ENCODE measurements at regions not wholly inside any gene's neighbourhood (a gene's known extent, or its start where the extent isn't known, plus 50 kb on each side); places are given as distances from the start of the nearest gene placed in this dataset.

- Histone ChIP-seq H3K9ac (replicated peaks in 1 of 4; ENCODE audit: extremely low read depth in 1 of 4, low read depth in 3 of 4, low read length in 3 of 4) (no peak overlapping the region), H3K56ac (replicated peaks; ENCODE audit: insufficient read length, low read depth, low read length) (no peak overlapping the region), H3K18ac (ENCODE audit: extremely low read depth, low read length) (no peak overlapping the region), H3K23ac (ENCODE audit: insufficient read length) (no peak overlapping the region), H4K5ac (ENCODE audit: insufficient read length, low read depth, low read length) (no peak overlapping the region), H3K4me2 (ENCODE audit: insufficient read depth in 1 of 2, low read depth in 2 of 2, low read length in 2 of 2) (no peak overlapping the region), H4K8ac (ENCODE audit: extremely low read depth, insufficient read depth, low read length) (no peak overlapping the region), H3K79me1 (ENCODE audit: low read depth, low read length) (no peaks in the 10 kb centered on the region), H2BK120ac (replicated peaks; ENCODE audit: low read depth, low read length) (no peak overlapping the region), H2AFZ (ENCODE audit: low read length) (no peak overlapping the region), H3K27ac (ENCODE audit: low read depth, low read length) (no peak overlapping the region), H2BK12ac (ENCODE audit: low read depth, low read length) (no peak overlapping the region), H2BK15ac (ENCODE audit: low read length) (no peak overlapping the region), H4K91ac (replicated peaks; ENCODE audit: insufficient read length, low read length) (no peak overlapping the region), H4K20me1 (replicated peaks in 1 of 2; ENCODE audit: control insufficient read depth in 1 of 2, insufficient read depth in 2 of 2, low read length in 2 of 2) (no peaks in the 10 kb centered on the region), H3K79me2 (ENCODE audit: control insufficient read depth in 1 of 2, insufficient read depth in 2 of 2, low read length in 2 of 2) (no peaks in the 10 kb centered on the region), H2BK5ac (ENCODE audit: low read depth, low read length) (no peak overlapping the region), H2BK20ac (ENCODE audit: low read length) (no peak overlapping the region), H3K23me2 (ENCODE audit: low read depth, low read length) (no peaks in the 10 kb centered on the region), H3K9me3 (ENCODE audit: insufficient read depth in 2 of 2, low read depth in 1 of 2, low read length in 1 of 2) (no peaks in the 10 kb centered on the region), H3K14ac (ENCODE audit: insufficient read length) (no peak overlapping the region), H3K4me3 (ENCODE audit: extremely low read depth in 1 of 4, insufficient read depth in 2 of 4, low read depth in 3 of 4, low read length in 4 of 4) (no peak overlapping the region), H3K27me3 (replicated peaks in 1 of 4; ENCODE audit: control insufficient read depth in 3 of 4, extremely low read depth in 1 of 4, insufficient read depth in 3 of 4, low read length in 3 of 4) (peaks cover 0 to 2% (median 0%) of the 10 kb centered on the region in 4 experiments; a peak in 1 of 7 replicates), H3K4ac (replicated peaks; ENCODE audit: insufficient read length, low read depth, low read length) (no peak overlapping the region), H2AK5ac (ENCODE audit: low read depth, low read length) (no peak overlapping the region), H3K36me3 (ENCODE audit: control insufficient read depth in 2 of 4, insufficient read depth in 4 of 4, low read length in 3 of 4) (no peaks in the 10 kb centered on the region), H3K4me1 (replicated peaks in 1 of 4; ENCODE audit: control insufficient read depth in 3 of 4, insufficient read depth in 4 of 4, low read length in 3 of 4) (no peaks in the 10 kb centered on the region; a peak in 2 of 7 replicates)
- FAIRE-seq (no peak), DNase-seq (ENCODE audit: low read depth in 1 of 2, low spot score in 2 of 2) (no peak)
- ChIA-PET POLR2A (ENCODE audit: partially characterized antibody) (no interaction called here), CTCF (ENCODE audit: partially characterized antibody) (no interaction called here)
- no peak for TF ChIP-seq SAP30 (IDR thresholded peaks at IDR 0.05; ENCODE audit: insufficient read depth, insufficient replicate concordance, low read length)
- no peak for TF ChIP-seq GTF2F1 (IDR thresholded peaks at IDR 0.05; ENCODE audit: borderline replicate concordance, low read depth, low read length)
- TF ChIP-seq RXRA (IDR thresholded peaks at IDR 0.05; ENCODE audit: insufficient read depth, low read depth, low read length), result no peak
- TF ChIP-seq EGR1 (IDR thresholded peaks at IDR 0.05; ENCODE audit: borderline replicate concordance, low read depth, low read length), result no peak
- no peak for TF ChIP-seq TAF1 (IDR thresholded peaks at IDR 0.05; ENCODE audit: low read depth, low read length)
- TF ChIP-seq RFX5 (IDR thresholded peaks at IDR 0.05; ENCODE audit: borderline replicate concordance, low read depth, low read length), result no peak
- TF ChIP-seq SP4 (IDR thresholded peaks at IDR 0.05; ENCODE audit: low read length), result no peak
- TF ChIP-seq RAD21 (IDR thresholded peaks at IDR 0.05 in 1 of 2, conservative IDR thresholded peaks at IDR 0.05 in 1 of 2; ENCODE audit: low read depth in 2 of 2, low read length in 2 of 2), result no peak
- WGBS, 2 experiments (ENCODE audit: extremely low coverage in 1 of 2, insufficient coverage in 1 of 2, insufficient read length in 1 of 2, insufficient replicate concordance in 2 of 2, low coverage in 1 of 2, low lambda C conversion rate in 2 of 2, missing lambda C conversion rate in 1 of 2), result 99% methylated on average over 4 of the region's 4 CpGs; no CpG with 5 or more reads in 1 of the 2 experiments
Observed at GRCh38 chr7:81162234-81162633, 243.4 kb upstream of the SEMA3C start.
